ENCODE measurements at regions not wholly inside any gene's neighbourhood (a gene's known extent, or its start where the extent isn't known, plus 50 kb on each side); places are given as distances from the start of the nearest gene placed in this dataset.

DNA sequence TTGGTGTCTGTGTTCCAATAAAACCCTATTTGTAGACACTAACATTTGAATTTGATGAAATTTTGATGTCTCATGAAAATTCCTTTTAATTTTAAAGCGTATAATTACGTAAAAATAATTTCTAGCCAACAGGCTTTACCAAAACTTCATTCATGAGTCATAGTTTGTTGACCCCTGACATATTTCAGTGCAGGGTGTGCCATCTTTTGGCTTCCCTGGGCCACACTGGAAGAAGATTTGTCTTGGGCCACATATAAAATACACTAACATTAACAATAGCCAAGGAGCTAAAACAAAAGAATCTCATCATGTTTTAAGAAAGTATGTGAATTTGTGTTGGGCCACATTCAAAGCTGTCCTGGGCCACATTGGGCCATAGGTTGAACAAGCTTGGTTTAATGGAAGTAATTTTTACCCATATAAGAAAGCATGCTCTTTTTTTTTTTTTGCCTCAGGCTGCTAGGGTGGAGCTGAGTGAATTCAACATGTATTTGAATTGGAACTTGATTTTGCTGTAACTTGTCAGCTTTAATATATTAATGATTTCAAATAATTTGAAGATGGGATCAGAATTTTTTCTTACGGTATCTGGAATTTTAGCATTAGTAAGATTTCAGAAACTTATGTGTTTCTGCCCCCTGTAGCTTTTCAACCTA lies 267.7 kb upstream of the RGS18 start:
- no peaks in the 10 kb centered on the region for H3K9me3 ChIP-seq (ENCODE audit: low read length)
- no peaks in the 10 kb centered on the region for H3K9me2 ChIP-seq (ENCODE audit: insufficient read depth, low read length)
- H3K4me2 ChIP-seq (ENCODE audit: low read length) = no peak overlapping the region
- no peak overlapping the region for H2AFZ ChIP-seq (ENCODE audit: low read length)
- H3K79me2 ChIP-seq (ENCODE audit: insufficient read depth, low read depth, low read length) = no peaks in the 10 kb centered on the region
- intact Hi-C loops (cut with micrococcal nuclease; ENCODE audit: unreplicated experiment) = no loop called here
- H3K36me3 ChIP-seq (ENCODE audit: insufficient read depth, low read length) = no peaks in the 10 kb centered on the region
- no peaks in the 10 kb centered on the region for H4K20me1 ChIP-seq (ENCODE audit: insufficient read depth, low read length)
- DNase-seq (ENCODE audit: low spot score) = no peak
- no TSS peak for BruUV-seq (replicated peaks)
- ChIA-PET POLR2A (interaction anchor here (0.6 to 0.9 kb wide), 2 partner anchors 525 to 1074 kb away, joined by 3 to 5 read pairs; no protein-coding TSS in a partner anchor), CTCF (ENCODE audit: unreplicated experiment) (no interaction called here)
- H3K4me1 ChIP-seq (ENCODE audit: insufficient read depth, low read length, poor library complexity, severe bottlenecking) = no peaks in the 10 kb centered on the region
- H3K27ac ChIP-seq (ENCODE audit: low read depth, low read length, poor library complexity, severe bottlenecking) = no peak overlapping the region
- H3K4me3 ChIP-seq (ENCODE audit: low read depth, low read length, poor library complexity, severe bottlenecking) = no peak overlapping the region
- TF ChIP-seq EZH2phosphoT487 (IDR thresholded peaks at IDR 0.05; ENCODE audit: borderline replicate concordance, low read depth, low read length) (no peak), CTCF (conservative IDR thresholded peaks at IDR 0.05; ENCODE audit: low read length) (no peak)

DNA sequence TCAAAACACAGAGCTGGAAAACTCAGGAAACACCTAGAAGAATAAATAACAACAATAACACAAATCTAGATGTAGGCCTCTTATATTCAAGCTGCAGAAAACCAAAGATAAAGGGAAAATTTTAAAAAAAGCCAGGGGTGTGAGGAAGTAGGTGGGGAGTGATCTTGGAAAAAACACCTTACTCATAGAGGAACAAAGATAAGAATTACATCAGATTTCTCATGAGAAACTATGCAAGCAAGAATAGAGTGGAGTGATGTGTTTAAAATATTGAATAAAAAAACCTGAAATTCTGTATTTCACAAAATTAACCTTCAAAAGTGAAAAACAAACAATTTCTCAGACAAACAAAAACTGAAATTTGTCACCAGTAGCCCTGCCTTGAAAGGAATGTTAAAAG lies 265.5 kb upstream of the RGS18 start:
- DNase-seq (ENCODE audit: low spot score) = no peak
- no peak for TF ChIP-seq EZH2phosphoT487 (IDR thresholded peaks at IDR 0.05; ENCODE audit: borderline replicate concordance, low read depth, low read length)
- no peak for TF ChIP-seq CTCF (conservative IDR thresholded peaks at IDR 0.05; ENCODE audit: low read length)
- Histone ChIP-seq H4K20me1 (ENCODE audit: insufficient read depth, low read length) (no peaks in the 10 kb centered on the region), H3K79me2 (ENCODE audit: insufficient read depth, low read depth, low read length) (no peaks in the 10 kb centered on the region), H3K36me3 (ENCODE audit: insufficient read depth, low read length) (no peaks in the 10 kb centered on the region), H3K9me3 (ENCODE audit: low read length) (no peaks in the 10 kb centered on the region), H3K9me2 (ENCODE audit: insufficient read depth, low read length) (no peaks in the 10 kb centered on the region), H3K4me2 (ENCODE audit: low read length) (no peak overlapping the region), H2AFZ (ENCODE audit: low read length) (no peak overlapping the region), H3K27ac (ENCODE audit: low read depth, low read length, poor library complexity, severe bottlenecking) (no peak overlapping the region), H3K4me3 (ENCODE audit: low read depth, low read length, poor library complexity, severe bottlenecking) (no peak overlapping the region), H3K4me1 (ENCODE audit: insufficient read depth, low read length, poor library complexity, severe bottlenecking) (no peaks in the 10 kb centered on the region)
- CTCF ChIA-PET (ENCODE audit: unreplicated experiment) = no interaction called here
- BruUV-seq (replicated peaks) = no TSS peak
- intact Hi-C loops (cut with micrococcal nuclease; ENCODE audit: unreplicated experiment) = no loop called here
- POLR2A ChIA-PET = interaction anchor here (0.7 kb wide), 1 partner anchor 334 kb away, joined by 3 read pairs; no protein-coding TSS in a partner anchor

GRCh38 chr1:191895049-191895448 lies 263.2 kb upstream of the RGS18 start:
- Histone ChIP-seq H3K27ac (ENCODE audit: low read depth, low read length, poor library complexity, severe bottlenecking) (no peak overlapping the region), H3K9me2 (ENCODE audit: insufficient read depth, low read length) (no peaks in the 10 kb centered on the region), H3K79me2 (ENCODE audit: insufficient read depth, low read depth, low read length) (no peaks in the 10 kb centered on the region), H2AFZ (ENCODE audit: low read length) (no peak overlapping the region), H3K9me3 (ENCODE audit: low read length) (no peaks in the 10 kb centered on the region), H3K4me1 (ENCODE audit: insufficient read depth, low read length, poor library complexity, severe bottlenecking) (no peaks in the 10 kb centered on the region), H4K20me1 (ENCODE audit: insufficient read depth, low read length) (no peaks in the 10 kb centered on the region), H3K4me2 (ENCODE audit: low read length) (no peak overlapping the region), H3K36me3 (ENCODE audit: insufficient read depth, low read length) (no peaks in the 10 kb centered on the region), H3K4me3 (ENCODE audit: low read depth, low read length, poor library complexity, severe bottlenecking) (no peak overlapping the region)
- ChIA-PET POLR2A (no interaction called here), CTCF (ENCODE audit: unreplicated experiment) (no interaction called here)
- intact Hi-C loops (cut with micrococcal nuclease; ENCODE audit: unreplicated experiment) = no loop called here
- BruUV-seq (replicated peaks) = no TSS peak
- DNase-seq (ENCODE audit: low spot score) = no peak
- TF ChIP-seq EZH2phosphoT487 (IDR thresholded peaks at IDR 0.05; ENCODE audit: borderline replicate concordance, low read depth, low read length) (no peak), CTCF (conservative IDR thresholded peaks at IDR 0.05; ENCODE audit: low read length) (no peak)

Measured in OCI-LY7 (cell line).